HL-60 (cell line): ENCODE measurements at regions not wholly inside any gene's neighbourhood (a gene's known extent, or its start where the extent isn't known, plus 50 kb on each side); places are given as distances from the start of the nearest gene placed in this dataset.

Source experiments
- GABPA ChIP-seq: IDR thresholded peaks from 2 replicates; pipeline ENCODE4 v1.6.1; 2012; ENCODE audit warnings: low read depth
- POLR2AphosphoS5 ChIP-seq: IDR thresholded peaks from 2 replicates; pipeline ENCODE4 v1.6.1; 2012; ENCODE audit warnings: low read depth
- SPI1 ChIP-seq: IDR thresholded peaks from 2 replicates; pipeline ENCODE4 v1.6.1; 2012; ENCODE audit warnings: low read depth, mild to moderate bottlenecking, borderline replicate concordance
- TF ChIP-seq, protein P1 (sequence below): IDR thresholded peaks from 2 replicates; pipeline ENCODE4 v1.6.1; 2012; ENCODE audit warnings: low read depth; ENCODE audit not compliant: insufficient replicate concordance
- TF ChIP-seq, protein P2 (sequence below): IDR thresholded peaks from one replicate; pipeline ENCODE4 v1.5.1; 2011; ENCODE audit warnings: low read length, control low read depth, inconsistent platforms; ENCODE audit not compliant: insufficient read depth

DNA sequence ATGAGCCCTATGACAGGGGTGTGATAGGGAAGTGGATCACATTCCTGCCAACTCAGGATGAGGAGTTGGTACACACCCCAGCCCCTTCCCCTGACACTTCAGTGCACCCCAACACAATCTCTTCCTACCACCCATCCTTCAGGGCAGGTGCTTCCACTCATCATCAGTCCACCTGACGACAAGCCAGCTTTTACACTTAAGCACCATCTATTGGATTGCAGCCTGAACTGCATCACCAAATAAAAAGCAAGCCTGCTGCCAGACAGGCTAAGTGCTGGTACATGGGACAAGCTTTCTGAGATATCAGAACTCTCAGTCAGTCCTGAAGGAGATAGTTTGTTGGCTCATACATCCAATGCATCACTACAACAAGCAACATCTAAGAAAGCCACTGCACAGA is 69.0 kb upstream of the TMEM200A start:
- TF ChIP-seq, protein P1, sequence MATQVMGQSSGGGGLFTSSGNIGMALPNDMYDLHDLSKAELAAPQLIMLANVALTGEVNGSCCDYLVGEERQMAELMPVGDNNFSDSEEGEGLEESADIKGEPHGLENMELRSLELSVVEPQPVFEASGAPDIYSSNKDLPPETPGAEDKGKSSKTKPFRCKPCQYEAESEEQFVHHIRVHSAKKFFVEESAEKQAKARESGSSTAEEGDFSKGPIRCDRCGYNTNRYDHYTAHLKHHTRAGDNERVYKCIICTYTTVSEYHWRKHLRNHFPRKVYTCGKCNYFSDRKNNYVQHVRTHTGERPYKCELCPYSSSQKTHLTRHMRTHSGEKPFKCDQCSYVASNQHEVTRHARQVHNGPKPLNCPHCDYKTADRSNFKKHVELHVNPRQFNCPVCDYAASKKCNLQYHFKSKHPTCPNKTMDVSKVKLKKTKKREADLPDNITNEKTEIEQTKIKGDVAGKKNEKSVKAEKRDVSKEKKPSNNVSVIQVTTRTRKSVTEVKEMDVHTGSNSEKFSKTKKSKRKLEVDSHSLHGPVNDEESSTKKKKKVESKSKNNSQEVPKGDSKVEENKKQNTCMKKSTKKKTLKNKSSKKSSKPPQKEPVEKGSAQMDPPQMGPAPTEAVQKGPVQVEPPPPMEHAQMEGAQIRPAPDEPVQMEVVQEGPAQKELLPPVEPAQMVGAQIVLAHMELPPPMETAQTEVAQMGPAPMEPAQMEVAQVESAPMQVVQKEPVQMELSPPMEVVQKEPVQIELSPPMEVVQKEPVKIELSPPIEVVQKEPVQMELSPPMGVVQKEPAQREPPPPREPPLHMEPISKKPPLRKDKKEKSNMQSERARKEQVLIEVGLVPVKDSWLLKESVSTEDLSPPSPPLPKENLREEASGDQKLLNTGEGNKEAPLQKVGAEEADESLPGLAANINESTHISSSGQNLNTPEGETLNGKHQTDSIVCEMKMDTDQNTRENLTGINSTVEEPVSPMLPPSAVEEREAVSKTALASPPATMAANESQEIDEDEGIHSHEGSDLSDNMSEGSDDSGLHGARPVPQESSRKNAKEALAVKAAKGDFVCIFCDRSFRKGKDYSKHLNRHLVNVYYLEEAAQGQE: no peak
- TF ChIP-seq, protein P2, sequence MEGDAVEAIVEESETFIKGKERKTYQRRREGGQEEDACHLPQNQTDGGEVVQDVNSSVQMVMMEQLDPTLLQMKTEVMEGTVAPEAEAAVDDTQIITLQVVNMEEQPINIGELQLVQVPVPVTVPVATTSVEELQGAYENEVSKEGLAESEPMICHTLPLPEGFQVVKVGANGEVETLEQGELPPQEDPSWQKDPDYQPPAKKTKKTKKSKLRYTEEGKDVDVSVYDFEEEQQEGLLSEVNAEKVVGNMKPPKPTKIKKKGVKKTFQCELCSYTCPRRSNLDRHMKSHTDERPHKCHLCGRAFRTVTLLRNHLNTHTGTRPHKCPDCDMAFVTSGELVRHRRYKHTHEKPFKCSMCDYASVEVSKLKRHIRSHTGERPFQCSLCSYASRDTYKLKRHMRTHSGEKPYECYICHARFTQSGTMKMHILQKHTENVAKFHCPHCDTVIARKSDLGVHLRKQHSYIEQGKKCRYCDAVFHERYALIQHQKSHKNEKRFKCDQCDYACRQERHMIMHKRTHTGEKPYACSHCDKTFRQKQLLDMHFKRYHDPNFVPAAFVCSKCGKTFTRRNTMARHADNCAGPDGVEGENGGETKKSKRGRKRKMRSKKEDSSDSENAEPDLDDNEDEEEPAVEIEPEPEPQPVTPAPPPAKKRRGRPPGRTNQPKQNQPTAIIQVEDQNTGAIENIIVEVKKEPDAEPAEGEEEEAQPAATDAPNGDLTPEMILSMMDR: no peak
- TF ChIP-seq POLR2AphosphoS5 (no peak), GABPA (no peak), SPI1 (no peak)
